Omental fat pad (tissue), 3 donors: ENCODE measurements at regions not wholly inside any gene's neighbourhood (a gene's known extent, or its start where the extent isn't known, plus 50 kb on each side); places are given as distances from the start of the nearest gene placed in this dataset.

ENCODE experiments used
- ATAC-seq: fragments of 150-250 bp; one replicate; pipeline ENCODE4 v1.9.1; 2016; ENCODE audit warnings: mild to moderate bottlenecking, moderate library complexity; ENCODE audit not compliant: low FRiP score
- DNase-seq: peaks from one replicate; pipeline ENCODE4 v3.0.0-alpha.2; 2019; ENCODE audit warnings: low spot score
- TF ChIP-seq, protein P1 (sequence below), 3 donors: fragments of 450-650 bp; IDR thresholded peaks; one replicate each; pipeline ENCODE4 v1.5.1; 2016 to 2017; ENCODE audit warnings: antibody characterized with exemption in 3 of 3, mild to moderate bottlenecking in 3 of 3, moderate library complexity in 2 of 3

GRCh38 chr9:99433555-99433954 lies 211.5 kb downstream of the SEC61B start:
- ATAC-seq (peak; percentile 64), DNase-seq (no peak)
- TF ChIP-seq, protein P1, sequence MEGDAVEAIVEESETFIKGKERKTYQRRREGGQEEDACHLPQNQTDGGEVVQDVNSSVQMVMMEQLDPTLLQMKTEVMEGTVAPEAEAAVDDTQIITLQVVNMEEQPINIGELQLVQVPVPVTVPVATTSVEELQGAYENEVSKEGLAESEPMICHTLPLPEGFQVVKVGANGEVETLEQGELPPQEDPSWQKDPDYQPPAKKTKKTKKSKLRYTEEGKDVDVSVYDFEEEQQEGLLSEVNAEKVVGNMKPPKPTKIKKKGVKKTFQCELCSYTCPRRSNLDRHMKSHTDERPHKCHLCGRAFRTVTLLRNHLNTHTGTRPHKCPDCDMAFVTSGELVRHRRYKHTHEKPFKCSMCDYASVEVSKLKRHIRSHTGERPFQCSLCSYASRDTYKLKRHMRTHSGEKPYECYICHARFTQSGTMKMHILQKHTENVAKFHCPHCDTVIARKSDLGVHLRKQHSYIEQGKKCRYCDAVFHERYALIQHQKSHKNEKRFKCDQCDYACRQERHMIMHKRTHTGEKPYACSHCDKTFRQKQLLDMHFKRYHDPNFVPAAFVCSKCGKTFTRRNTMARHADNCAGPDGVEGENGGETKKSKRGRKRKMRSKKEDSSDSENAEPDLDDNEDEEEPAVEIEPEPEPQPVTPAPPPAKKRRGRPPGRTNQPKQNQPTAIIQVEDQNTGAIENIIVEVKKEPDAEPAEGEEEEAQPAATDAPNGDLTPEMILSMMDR (IDR thresholded peaks at IDR 0.05) = no peak

- DNase-seq = no peak
- TF ChIP-seq, protein P1 (IDR thresholded peaks at IDR 0.05) = no peak
- no peak for ATAC-seq
Observed at GRCh38 chr9:99436616-99437015, 214.5 kb downstream of the SEC61B start.

DNA sequence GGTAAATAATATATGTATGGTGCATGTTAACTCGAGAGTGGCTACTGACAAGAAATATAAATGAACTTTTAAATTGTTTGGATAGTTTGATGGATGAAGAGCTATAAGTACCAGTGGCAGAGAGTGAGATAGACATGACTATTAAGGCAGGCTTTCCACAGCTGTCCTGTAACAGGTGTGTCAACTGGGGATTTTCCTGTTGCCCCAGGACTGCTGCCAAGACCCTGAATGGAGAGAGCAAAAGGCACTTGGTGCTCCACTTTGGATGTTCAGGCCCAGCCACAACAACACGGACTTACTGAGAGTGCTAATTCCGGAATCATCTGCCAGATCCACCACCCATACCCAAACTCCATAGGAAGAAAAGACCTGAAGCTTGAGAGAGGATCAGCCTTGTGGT lies 215.1 kb downstream of the SEC61B start:
- TF ChIP-seq, protein P1 (IDR thresholded peaks at IDR 0.05) = no peak
- ATAC-seq = no peak

DNA sequence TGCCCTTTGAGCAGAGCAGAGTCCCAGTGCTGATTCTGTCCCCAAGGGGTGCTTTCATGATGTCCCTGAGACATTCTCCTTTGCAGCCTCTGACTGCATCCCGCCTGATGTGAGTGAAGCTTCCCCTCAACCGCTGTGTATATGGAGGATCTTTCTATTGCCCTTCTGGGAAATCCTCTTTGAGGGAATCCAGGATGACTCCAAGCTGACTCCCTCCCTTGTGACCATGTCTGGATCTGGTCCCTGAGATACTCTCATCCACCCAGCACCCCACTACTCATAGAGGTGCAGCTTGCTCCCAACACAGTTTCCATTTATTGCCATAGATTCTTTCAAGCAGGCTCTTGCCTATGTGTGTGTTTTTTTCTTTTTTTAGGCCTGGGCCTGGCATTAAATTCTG lies 216.5 kb downstream of the SEC61B start:
- TF ChIP-seq, protein P1 (IDR thresholded peaks at IDR 0.05) = no peak
- ATAC-seq = no peak
- DNase-seq = no peak

More for the DNA sequence above, 215.1 kb downstream of the SEC61B start:
- no peak for DNase-seq

DNA sequence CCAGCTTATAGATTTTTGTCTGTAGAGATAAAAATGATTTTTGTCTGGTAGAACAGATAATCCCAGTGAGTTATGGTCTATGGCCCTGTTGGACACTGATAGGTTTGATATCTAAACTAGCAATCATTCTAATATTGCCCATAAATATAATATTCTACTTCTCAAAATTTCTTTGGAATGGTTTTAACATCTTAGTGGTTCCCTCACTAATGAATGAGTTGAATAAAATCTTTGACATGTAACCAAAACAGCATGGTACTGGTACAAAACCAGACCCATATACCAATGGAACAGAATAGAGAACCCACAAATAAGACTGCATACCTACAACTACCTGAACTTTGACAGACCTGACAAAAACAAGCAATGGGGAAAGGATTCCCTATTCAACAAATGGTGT lies 219.7 kb downstream of the SEC61B start:
- TF ChIP-seq, protein P1 (IDR thresholded peaks at IDR 0.05) = no peak
- DNase-seq (no peak), ATAC-seq (no peak)

GRCh38 chr9:99445371-99445891 lies 223.3 kb downstream of the SEC61B start:
- TF ChIP-seq, protein P1 (IDR thresholded peaks at IDR 0.05) = no peak
- DNase-seq (no peak), ATAC-seq (peak; percentile 89)

- peak; percentile 48 for ATAC-seq
- DNase-seq = no peak
Observed at GRCh38 chr9:99445920-99446319, 223.8 kb downstream of the SEC61B start.

More at GRCh38 chr9:99445920-99446319, 223.8 kb downstream of the SEC61B start:
- TF ChIP-seq, protein P1 (IDR thresholded peaks at IDR 0.05) = no peak
